GM18505 (cell line): ENCODE measurements at regions not wholly inside any gene's neighbourhood (a gene's known extent, or its start where the extent isn't known, plus 50 kb on each side); places are given as distances from the start of the nearest gene placed in this dataset.

Source experiments
- ATAC-seq: cut with Tn5 transposase; IDR thresholded peaks from one replicate; pipeline ENCODE4 v1.9.1; 2021; ENCODE audit not compliant: unreplicated experiment
- POLR2A ChIP-seq: IDR thresholded peaks from 4 replicates; pipeline ENCODE4 v1.6.1; 2011; ENCODE audit warnings: borderline replicate concordance; ENCODE audit not compliant: insufficient read depth, insufficient read length; ENCODE audit errors: extremely low read depth

GRCh38 chr4:36000941-36001557 is 243.3 kb downstream of the ARAP2 start:
- TF ChIP-seq POLR2A: no peak
- no peak for ATAC-seq

- ATAC-seq: no peak
- no peak for TF ChIP-seq POLR2A
These were observed 241.3 kb downstream of the ARAP2 start for GRCh38 chr4:36003051-36003450.

- TF ChIP-seq POLR2A: no peak
- ATAC-seq: no peak
These were observed 240.0 kb downstream of the ARAP2 start for GRCh38 chr4:36004204-36004851.

- ATAC-seq: no peak
- TF ChIP-seq POLR2A: no peak
These were observed 238.1 kb downstream of the ARAP2 start for GRCh38 chr4:36006226-36006625.

GRCh38 chr4:36010397-36010929 is 233.9 kb downstream of the ARAP2 start:
- ATAC-seq: no peak
- no peak for TF ChIP-seq POLR2A

GRCh38 chr4:36011381-36011780 is 232.9 kb downstream of the ARAP2 start:
- ATAC-seq: no peak
- no peak for TF ChIP-seq POLR2A

- no peak for TF ChIP-seq POLR2A
- no peak for ATAC-seq
These were observed 231.8 kb downstream of the ARAP2 start for GRCh38 chr4:36012503-36012902.

GRCh38 chr4:36013206-36013605 is 231.1 kb downstream of the ARAP2 start:
- no peak for TF ChIP-seq POLR2A
- no peak for ATAC-seq
